DND-41 (cell line): ENCODE measurements at regions not wholly inside any gene's neighbourhood (a gene's known extent, or its start where the extent isn't known, plus 50 kb on each side); places are given as distances from the start of the nearest gene placed in this dataset.

Experiments
- ATAC-seq: fragments of 200-7000 bp; cut with Tn5 transposase; 3 replicates; pipeline ENCODE4 v1.9.1; 2021; ENCODE audit warnings: low read depth; ENCODE audit not compliant: insufficient read depth
- DNase-seq: peaks from one replicate; pipeline ENCODE4 v3.0.0-alpha.2; 2020
- H2AFZ ChIP-seq: 2 replicates; pipeline ENCODE4 v1.6.0; 2012; ENCODE audit warnings: low read depth, low read length
- H3K27ac ChIP-seq: 2 replicates; pipeline ENCODE4 v1.5.1; 2012; ENCODE audit warnings: low read length, inconsistent platforms
- H3K27me3 ChIP-seq: fragments of 200-600 bp; sonication (generic); 2 replicates; pipeline ENCODE4 v1.6.0; 2012; ENCODE audit warnings: low read length, mild to moderate bottlenecking, inconsistent platforms; ENCODE audit not compliant: insufficient read depth, poor library complexity
- H3K36me3 ChIP-seq: 2 replicates; pipeline ENCODE4 v1.5.1; 2012; ENCODE audit warnings: low read length, inconsistent platforms; ENCODE audit not compliant: insufficient read depth
- H3K4me1 ChIP-seq: 2 replicates; pipeline ENCODE4 v1.5.1; 2012; ENCODE audit warnings: mild to moderate bottlenecking, low read length; ENCODE audit not compliant: insufficient read depth
- H3K4me2 ChIP-seq: 2 replicates; pipeline ENCODE4 v1.6.0; 2012; ENCODE audit warnings: mild to moderate bottlenecking, moderate library complexity, low read length, inconsistent platforms; ENCODE audit not compliant: insufficient read depth
- H3K4me3 ChIP-seq, 2 experiments: fragments of 200-600 bp in 1 of 2; shearing (Covaris generic) in 1 of 2; 2 replicates each; pipeline ENCODE4 v1.5.1; 2012 to 2016; ENCODE audit warnings: inconsistent platforms in 2 of 2, low read length in 2 of 2, mild to moderate bottlenecking in 2 of 2, low read depth in 1 of 2, moderate library complexity in 1 of 2
- H3K79me2 ChIP-seq: 2 replicates; pipeline ENCODE4 v1.6.0; 2012; ENCODE audit warnings: low read length, inconsistent platforms; ENCODE audit not compliant: insufficient read depth
- H3K9ac ChIP-seq: 2 replicates; pipeline ENCODE4 v1.6.0; 2012; ENCODE audit warnings: low read depth, mild to moderate bottlenecking, inconsistent platforms, low read length, moderate library complexity
- H3K9me3 ChIP-seq: 2 replicates; pipeline ENCODE4 v1.5.1; 2012; ENCODE audit warnings: low read length, moderate library complexity, mild to moderate bottlenecking, inconsistent platforms; ENCODE audit not compliant: insufficient read depth, severe bottlenecking
- H4K20me1 ChIP-seq: 2 replicates; pipeline ENCODE4 v1.6.0; 2012; ENCODE audit warnings: low read length; ENCODE audit not compliant: insufficient read depth
- CTCF ChIP-seq: IDR thresholded peaks from 2 replicates; pipeline ENCODE4 v1.5.1; 2012; ENCODE audit warnings: borderline replicate concordance, low read length, moderate library complexity, mild to moderate bottlenecking; ENCODE audit not compliant: poor library complexity, severe bottlenecking; ENCODE audit errors: extremely low read depth
- EZH2 ChIP-seq: IDR thresholded peaks from 3 replicates; pipeline ENCODE4 v1.6.1; 2012; ENCODE audit warnings: borderline replicate concordance, low read depth, mild to moderate bottlenecking, moderate library complexity, low read length, inconsistent platforms; ENCODE audit not compliant: severe bottlenecking

- Histone ChIP-seq H3K36me3 (no peaks in the 10 kb centered on the region), H3K27me3 (no peaks in the 10 kb centered on the region), H3K9ac (no peak overlapping the region), H3K4me1 (no peaks in the 10 kb centered on the region), H3K79me2 (no peaks in the 10 kb centered on the region), H4K20me1 (no peaks in the 10 kb centered on the region), H3K9me3 (no peaks in the 10 kb centered on the region), H2AFZ (no peak overlapping the region), H3K4me3 (no peak overlapping the region), H3K4me2 (no peak overlapping the region), H3K27ac (no peak overlapping the region)
- ATAC-seq (no peak), DNase-seq (no peak)
- TF ChIP-seq EZH2 (no peak), CTCF (no peak)
These were observed 1388.7 kb downstream of the BRD1 start for GRCh38 chr22:48438800-48439559.

- Histone ChIP-seq H3K79me2 (no peaks in the 10 kb centered on the region), H3K27me3 (no peaks in the 10 kb centered on the region), H2AFZ (no peak overlapping the region), H3K27ac (no peak overlapping the region), H3K9ac (no peak overlapping the region), H3K4me2 (no peak overlapping the region), H3K9me3 (no peaks in the 10 kb centered on the region), H3K4me3 (no peak overlapping the region), H4K20me1 (no peaks in the 10 kb centered on the region), H3K4me1 (no peaks in the 10 kb centered on the region), H3K36me3 (no peaks in the 10 kb centered on the region)
- TF ChIP-seq EZH2 (no peak), CTCF (no peak)
- ATAC-seq (no peak), DNase-seq (no peak)
These were observed 1389.6 kb downstream of the BRD1 start for GRCh38 chr22:48438096-48438495.

GRCh38 chr22:48436201-48436931 lies 1391.3 kb downstream of the BRD1 start:
- Histone ChIP-seq H3K27me3 (no peaks in the 10 kb centered on the region), H4K20me1 (no peaks in the 10 kb centered on the region), H3K9ac (no peak overlapping the region), H3K27ac (no peak overlapping the region), H3K79me2 (no peaks in the 10 kb centered on the region), H3K4me3 (no peak overlapping the region), H2AFZ (no peak overlapping the region), H3K9me3 (no peaks in the 10 kb centered on the region), H3K36me3 (no peaks in the 10 kb centered on the region), H3K4me1 (no peaks in the 10 kb centered on the region), H3K4me2 (no peak overlapping the region)
- DNase-seq (no peak), ATAC-seq (no peak)
- TF ChIP-seq CTCF = no peak
- no peak for TF ChIP-seq EZH2
